AG04449 (cell line): ENCODE measurements at regions not wholly inside any gene's neighbourhood (a gene's known extent, or its start where the extent isn't known, plus 50 kb on each side); places are given as distances from the start of the nearest gene placed in this dataset.

Source experiments
- CTCF ChIA-PET: fragments of 350-600 bp; formaldehyde crosslinking; extraction: SDS; loops from one replicate; lab custom pipeline; 2021; ENCODE audit warnings: antibody characterized with exemption; lab: Yijun Ruan, JAX
- POLR2A ChIA-PET: fragments of 400-600, 350-600 bp; formaldehyde crosslinking; extraction: SDS; loops from one replicate; lab custom pipeline; 2020; ENCODE audit warnings: antibody characterized with exemption, inconsistent platforms; lab: Yijun Ruan, JAX
- DNase-seq: peaks from one replicate; pipeline ENCODE4 v3.0.0-alpha.2; 2010; ENCODE audit warnings: low read depth, low spot score
- H3K4me3 ChIP-seq: 2 replicates; pipeline ENCODE4 v1.5.1; 2011; ENCODE audit warnings: low read depth, mild to moderate bottlenecking, control low read depth, low read length
- CTCF ChIP-seq: IDR thresholded peaks from one replicate; pipeline ENCODE4 v1.5.1; 2011; ENCODE audit warnings: mild to moderate bottlenecking, moderate library complexity, low read length, control low read depth, inconsistent platforms; ENCODE audit not compliant: insufficient read depth; ENCODE audit errors: missing control alignments

- CTCF ChIA-PET, result no interaction called here
- TF ChIP-seq CTCF, result no peak
- no peak overlapping the region for H3K4me3 ChIP-seq
- DNase-seq, result no peak
- POLR2A ChIA-PET, result no interaction called here
Measured at GRCh38 chr14:49424436-49425331, 161.5 kb downstream of the RPS29 start.

GRCh38 chr14:49420201-49420600, 166.0 kb downstream of the RPS29 start:
- ChIA-PET CTCF (interaction anchor here (0.6 kb wide), 1 partner anchor 1544 kb away, joined by 4 read pairs; no protein-coding TSS in a partner anchor), POLR2A (no interaction called here)
- no peak for TF ChIP-seq CTCF
- no peak overlapping the region for H3K4me3 ChIP-seq
- DNase-seq, result no peak

- CTCF ChIA-PET, result interaction anchor here (1.2 kb wide), 1 partner anchor 43 kb away, joined by 3 read pairs; no protein-coding TSS in a partner anchor
Measured at GRCh38 chr14:49418789-49419188, 167.4 kb downstream of the RPS29 start.

GRCh38 chr14:49417790-49418189, 168.4 kb downstream of the RPS29 start:
- POLR2A ChIA-PET, result no interaction called here
- CTCF ChIA-PET, result no interaction called here
- DNase-seq, result no peak
- no peak overlapping the region for H3K4me3 ChIP-seq
- no peak for TF ChIP-seq CTCF

More at GRCh38 chr14:49418789-49419188, 167.4 kb downstream of the RPS29 start:
- no peak for DNase-seq
- no peak overlapping the region for H3K4me3 ChIP-seq
- TF ChIP-seq CTCF, result no peak
- POLR2A ChIA-PET, result no interaction called here

GRCh38 chr14:49408187-49408933, 177.8 kb downstream of the RPS29 start:
- TF ChIP-seq CTCF, result no peak
- ChIA-PET POLR2A (no interaction called here), CTCF (no interaction called here)
- DNase-seq, result no peak
- H3K4me3 ChIP-seq, result no peak overlapping the region

GRCh38 chr14:49405291-49405690, 180.9 kb downstream of the RPS29 start:
- ChIA-PET CTCF (no interaction called here), POLR2A (no interaction called here)
- no peak for TF ChIP-seq CTCF
- no peak overlapping the region for H3K4me3 ChIP-seq
- DNase-seq, result peak; percentile 46
